ENCODE measurements at regions not wholly inside any gene's neighbourhood (a gene's known extent, or its start where the extent isn't known, plus 50 kb on each side); places are given as distances from the start of the nearest gene placed in this dataset.
"Not testable (repeated sequence)": the region's sequence is repeated elsewhere in the genome, so short reads cannot be mapped to it uniquely, and the experiment has no call there.

DNA sequence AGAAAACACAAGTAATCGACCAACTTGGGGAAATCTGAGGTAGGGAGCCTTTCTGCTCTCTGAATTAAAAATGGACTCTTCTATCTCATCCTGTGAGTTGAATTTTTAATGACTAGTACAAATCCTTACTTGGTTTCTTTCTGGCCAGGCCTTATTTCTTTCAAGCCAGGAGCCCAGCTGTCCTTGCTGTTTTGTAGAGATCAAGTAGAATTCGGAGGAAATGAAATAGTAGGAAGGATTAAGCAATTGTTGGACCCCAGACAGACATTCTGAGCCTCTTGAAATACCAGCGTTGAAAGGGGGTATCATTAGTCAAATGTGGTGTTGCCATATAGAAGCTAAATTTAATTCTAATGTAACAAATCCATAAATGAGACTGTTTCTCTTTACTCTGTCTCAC, 53.7 kb upstream of the SMIM15 start:
- H3K4me1 Mint-ChIP-seq = no peaks in the 10 kb centered on the region
- no peak for ATAC-seq
- H3K27ac Mint-ChIP-seq = no peak overlapping the region
- no peak for DNase-seq
- no peaks in the 10 kb centered on the region for H3K9me3 Mint-ChIP-seq
- peaks cover 26% of the 10 kb centered on the region for H3K27me3 Mint-ChIP-seq
- no peak overlapping the region for H3K4me3 Mint-ChIP-seq

GRCh38 chr5:61216741-61217140, 54.5 kb upstream of the SMIM15 start:
- H3K9me3 Mint-ChIP-seq = no peaks in the 10 kb centered on the region
- DNase-seq (no peak), ATAC-seq (no peak)
- no peaks in the 10 kb centered on the region for H3K4me1 Mint-ChIP-seq
- H3K4me3 Mint-ChIP-seq = no peak overlapping the region
- H3K27me3 Mint-ChIP-seq = peaks cover 26% of the 10 kb centered on the region
- no peak overlapping the region for H3K27ac Mint-ChIP-seq

DNA sequence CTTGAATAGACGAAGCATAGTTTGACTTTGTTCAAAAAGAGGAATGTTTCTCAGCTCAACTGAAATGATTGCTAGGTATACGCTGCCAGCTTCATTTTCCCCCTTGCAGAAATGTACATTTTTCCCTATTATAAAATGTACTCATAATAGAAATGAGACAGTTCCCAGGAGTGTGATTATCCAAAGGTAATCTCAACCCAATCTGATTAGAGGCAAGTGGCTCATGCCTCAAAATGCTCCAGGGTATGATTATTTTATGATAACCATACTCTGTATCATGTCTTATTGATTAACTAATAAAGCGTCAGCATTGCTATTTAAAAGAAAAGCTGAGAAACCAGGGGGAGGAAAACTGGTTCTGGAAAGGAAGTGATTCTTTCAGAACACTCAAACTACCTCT, 54.9 kb upstream of the SMIM15 start:
- Mint-ChIP-seq H3K27me3 (peaks cover 25% of the 10 kb centered on the region), H3K9me3 (no peaks in the 10 kb centered on the region), H3K4me3 (no peak overlapping the region), H3K27ac (no peak overlapping the region), H3K4me1 (no peaks in the 10 kb centered on the region)
- DNase-seq (no peak), ATAC-seq (no peak)

DNA sequence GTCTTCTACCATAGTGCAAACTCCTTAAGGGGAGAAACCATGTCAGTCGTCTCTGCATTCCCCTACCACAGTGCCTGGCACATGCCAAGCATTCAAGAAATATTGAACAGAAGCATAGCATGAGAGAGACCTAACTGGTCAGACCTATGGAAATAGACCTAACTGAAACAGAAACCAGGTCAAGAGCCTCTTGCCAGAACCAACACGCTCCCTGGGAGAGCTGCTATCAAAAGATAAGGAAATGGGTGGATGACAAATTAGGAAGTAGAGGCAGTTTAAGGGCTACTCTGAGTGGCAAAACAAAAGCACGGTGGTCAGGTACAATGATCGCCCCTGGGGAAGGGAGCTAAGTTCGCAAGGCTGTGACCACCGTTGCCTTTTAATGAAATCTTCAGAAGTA, 66.0 kb upstream of the SMIM15 start:
- no peak for DNase-seq
- Mint-ChIP-seq H3K9me3 (no peaks in the 10 kb centered on the region), H3K27me3 (no peaks in the 10 kb centered on the region), H3K4me3 (no peak overlapping the region), H3K27ac (no peak overlapping the region), H3K4me1 (no peaks in the 10 kb centered on the region)
- ATAC-seq = no peak

- peak; percentile 75 for ATAC-seq
- no peaks in the 10 kb centered on the region for H3K4me1 Mint-ChIP-seq
- no peak for DNase-seq
Observed at GRCh38 chr5:61228691-61229280, 66.5 kb upstream of the SMIM15 start.

GRCh38 chr5:61229416-61229815, 67.1 kb upstream of the SMIM15 start:
- Mint-ChIP-seq H3K27ac (no peak overlapping the region), H3K9me3 (no peaks in the 10 kb centered on the region), H3K4me1 (no peaks in the 10 kb centered on the region), H3K27me3 (no peaks in the 10 kb centered on the region), H3K4me3 (no peak overlapping the region)
- no peak for DNase-seq
- ATAC-seq = no peak

More at GRCh38 chr5:61228691-61229280, 66.5 kb upstream of the SMIM15 start:
- no peak overlapping the region for H3K27ac Mint-ChIP-seq
- H3K4me3 Mint-ChIP-seq = no peak overlapping the region
- H3K27me3 Mint-ChIP-seq = no peaks in the 10 kb centered on the region
- no peaks in the 10 kb centered on the region for H3K9me3 Mint-ChIP-seq

DNA sequence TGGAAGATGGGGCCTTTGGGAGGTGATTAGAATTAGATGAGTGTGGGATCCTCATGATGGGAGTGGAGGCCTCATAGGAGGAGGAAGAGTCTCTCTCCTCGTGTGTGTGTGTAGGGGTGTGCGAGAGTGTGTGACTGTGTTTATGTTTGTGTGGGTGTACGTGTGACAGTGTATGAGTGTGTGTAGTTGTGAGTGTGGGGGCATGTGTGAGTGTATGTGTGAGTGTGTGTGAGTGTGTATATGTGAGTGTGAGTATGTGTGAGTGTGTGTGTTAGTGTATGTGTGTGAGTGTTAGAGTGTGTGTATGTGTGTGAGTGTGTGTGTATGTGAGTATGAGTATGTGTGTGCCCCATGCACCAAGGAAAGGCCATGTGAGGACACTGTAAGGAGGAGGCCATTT, 68.2 kb upstream of the SMIM15 start:
- ATAC-seq (no peak), DNase-seq (no peak)
- H3K27ac Mint-ChIP-seq = no peak overlapping the region
- H3K9me3 Mint-ChIP-seq = no peaks in the 10 kb centered on the region
- H3K4me3 Mint-ChIP-seq = no peak overlapping the region
- H3K4me1 Mint-ChIP-seq = no peaks in the 10 kb centered on the region
- H3K27me3 Mint-ChIP-seq = no peaks in the 10 kb centered on the region

- no peak for ATAC-seq
- Mint-ChIP-seq H3K9me3 (no peaks in the 10 kb centered on the region), H3K27me3 (no peaks in the 10 kb centered on the region), H3K27ac (no peak overlapping the region), H3K4me1 (no peaks in the 10 kb centered on the region), H3K4me3 (no peak overlapping the region)
- DNase-seq = no peak
Observed at GRCh38 chr5:61231813-61232212, 69.5 kb upstream of the SMIM15 start.

GRCh38 chr5:61232490-61233050, 70.3 kb upstream of the SMIM15 start:
- ATAC-seq = no peak
- H3K4me1 Mint-ChIP-seq = no peaks in the 10 kb centered on the region
- DNase-seq = no peak
- H3K9me3 Mint-ChIP-seq = no peaks in the 10 kb centered on the region
- no peak overlapping the region for H3K4me3 Mint-ChIP-seq
- H3K27ac Mint-ChIP-seq = no peak overlapping the region
- H3K27me3 Mint-ChIP-seq = no peaks in the 10 kb centered on the region

DNA sequence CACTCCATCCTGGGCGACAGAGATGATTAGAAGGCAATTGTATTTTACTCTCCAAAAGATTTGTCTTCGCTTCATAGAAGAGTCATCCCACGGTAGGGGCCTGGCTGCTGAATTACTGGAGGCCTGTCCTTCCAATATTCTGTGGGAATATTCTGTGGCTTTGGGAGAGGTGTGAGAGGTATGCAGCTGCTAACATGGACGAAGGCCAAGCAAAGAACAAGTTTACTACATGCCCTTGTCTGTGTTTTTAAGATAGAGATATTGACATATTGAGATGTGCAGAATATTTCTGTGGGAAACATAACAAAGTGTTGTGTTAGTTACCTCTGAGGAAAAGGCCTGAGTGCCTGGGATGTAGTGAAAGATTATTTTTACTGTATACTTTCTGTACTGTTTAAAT, 71.8 kb upstream of the SMIM15 start:
- H3K4me3 Mint-ChIP-seq = no peak overlapping the region
- no peaks in the 10 kb centered on the region for H3K27me3 Mint-ChIP-seq
- no peak for DNase-seq
- no peak overlapping the region for H3K27ac Mint-ChIP-seq
- no peaks in the 10 kb centered on the region for H3K4me1 Mint-ChIP-seq
- H3K9me3 Mint-ChIP-seq = peaks cover 3 to 11% of the 10 kb centered on the region in 2 donors
- ATAC-seq = no peak

DNA sequence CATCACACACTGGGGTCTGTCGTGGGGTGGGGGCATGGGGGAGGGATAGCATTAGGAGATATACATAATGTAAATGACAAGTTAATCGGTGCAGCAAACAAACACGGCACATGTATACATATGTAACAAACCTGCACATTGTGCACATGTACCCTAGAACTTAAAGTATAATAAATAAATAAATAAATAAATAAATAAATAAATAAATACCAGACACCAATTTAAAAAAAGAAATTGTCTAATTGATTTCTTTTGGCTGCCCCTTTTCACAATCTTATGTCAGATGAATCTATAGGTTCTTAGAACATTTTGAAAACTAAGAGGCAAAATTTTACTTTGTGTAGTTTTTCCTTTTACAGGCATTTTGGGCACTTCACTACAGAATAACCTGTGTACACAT, 74.4 kb upstream of the SMIM15 start:
- H3K27me3 Mint-ChIP-seq, H3K27ac Mint-ChIP-seq, H3K4me1 Mint-ChIP-seq, ATAC-seq, H3K4me3 Mint-ChIP-seq, DNase-seq: not testable (repeated sequence)
- peaks cover 7 to 12% of the 10 kb centered on the region in 2 donors for H3K9me3 Mint-ChIP-seq

GRCh38 chr5:61245486-61245885, 83.2 kb upstream of the SMIM15 start:
- no peaks in the 10 kb centered on the region for H3K4me1 Mint-ChIP-seq
- H3K27me3 Mint-ChIP-seq = peaks cover 12% of the 10 kb centered on the region
- peaks cover 0 to 9% of the 10 kb centered on the region in 2 donors for H3K9me3 Mint-ChIP-seq
- DNase-seq (no peak), ATAC-seq (no peak)
- H3K27ac Mint-ChIP-seq = no peak overlapping the region
- H3K4me3 Mint-ChIP-seq = no peak overlapping the region

DNA sequence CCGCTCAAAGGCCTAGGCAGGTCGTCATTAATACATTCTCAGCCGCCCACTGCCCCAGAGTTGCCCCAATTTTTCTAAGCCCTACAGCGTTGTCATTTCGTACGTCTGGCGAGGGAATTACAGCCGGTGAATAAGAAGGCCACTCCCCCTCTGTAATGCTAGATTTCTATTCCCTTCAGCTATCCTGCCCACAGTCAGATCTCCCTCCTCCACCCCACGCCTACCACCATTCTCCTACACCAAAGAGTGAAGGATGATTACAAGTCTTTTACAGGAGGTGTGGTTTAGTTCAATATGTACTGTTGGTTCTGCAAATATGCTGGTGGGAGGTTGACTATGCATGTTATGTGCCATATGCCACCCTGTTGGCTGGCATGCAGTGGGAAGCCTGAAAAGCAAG, 83.7 kb upstream of the SMIM15 start:
- H3K4me3 Mint-ChIP-seq = no peak overlapping the region
- no peaks in the 10 kb centered on the region for H3K4me1 Mint-ChIP-seq
- ATAC-seq (no peak), DNase-seq (no peak)
- no peak overlapping the region for H3K27ac Mint-ChIP-seq
- H3K9me3 Mint-ChIP-seq = peaks cover 0 to 9% of the 10 kb centered on the region in 2 donors
- peaks cover 12% of the 10 kb centered on the region for H3K27me3 Mint-ChIP-seq

- H3K4me3 Mint-ChIP-seq = no peak overlapping the region
- ATAC-seq (no peak), DNase-seq (no peak)
- H3K4me1 Mint-ChIP-seq = no peaks in the 10 kb centered on the region
- no peak overlapping the region for H3K27ac Mint-ChIP-seq
- peaks cover 0 to 9% of the 10 kb centered on the region in 2 donors for H3K9me3 Mint-ChIP-seq
- H3K27me3 Mint-ChIP-seq = peaks cover 5% of the 10 kb centered on the region
Observed at GRCh38 chr5:61246768-61247307, 84.6 kb upstream of the SMIM15 start.

- H3K27me3 Mint-ChIP-seq = no peaks in the 10 kb centered on the region
- H3K4me3 Mint-ChIP-seq = no peak overlapping the region
- peaks cover 0 to 9% of the 10 kb centered on the region in 2 donors for H3K9me3 Mint-ChIP-seq
Observed at GRCh38 chr5:61251874-61252642, 80.0 kb upstream of the ZSWIM6 start.

DNA sequence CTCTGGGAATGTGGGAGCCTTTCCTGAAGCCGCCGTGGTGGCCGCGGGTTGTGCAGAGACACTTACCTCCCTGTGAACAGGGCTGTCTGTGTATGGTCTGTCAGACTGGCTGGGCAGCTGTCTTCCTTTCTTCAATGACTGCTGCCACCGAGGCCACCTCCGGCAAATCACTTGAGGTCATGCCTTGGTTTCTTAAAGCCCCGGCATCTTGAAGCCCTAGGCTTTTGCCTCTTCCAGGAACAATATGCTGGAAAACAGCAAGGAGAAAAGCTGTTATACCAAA, 79.5 kb upstream of the ZSWIM6 start:
- Mint-ChIP-seq H3K4me1 (no peaks in the 10 kb centered on the region), H3K27ac (no peak overlapping the region)
- ATAC-seq = no peak

More at GRCh38 chr5:61251874-61252642, 80.0 kb upstream of the ZSWIM6 start:
- ATAC-seq (no peak), DNase-seq (no peak)
- no peak overlapping the region for H3K27ac Mint-ChIP-seq
- no peaks in the 10 kb centered on the region for H3K4me1 Mint-ChIP-seq

More for the DNA sequence above, 79.5 kb upstream of the ZSWIM6 start:
- H3K27me3 Mint-ChIP-seq = no peaks in the 10 kb centered on the region
- H3K9me3 Mint-ChIP-seq = peaks cover 0 to 9% of the 10 kb centered on the region in 2 donors
- no peak overlapping the region for H3K4me3 Mint-ChIP-seq
- no peak for DNase-seq
